HG03175 (cell line): ENCODE measurements at regions not wholly inside any gene's neighbourhood (a gene's known extent, or its start where the extent isn't known, plus 50 kb on each side); places are given as distances from the start of the nearest gene placed in this dataset.
"Not testable (repeated sequence)": the region's sequence is repeated elsewhere in the genome, so short reads cannot be mapped to it uniquely, and the experiment has no call there.

ENCODE experiments used
- ATAC-seq: cut with Tn5 transposase; IDR thresholded peaks from one replicate; pipeline ENCODE4 v1.9.1; 2021; ENCODE audit warnings: mild to moderate bottlenecking, moderate library complexity; ENCODE audit not compliant: unreplicated experiment

GRCh38 chr4:138456349-138456748, 214.2 kb upstream of the SLC7A11 start:
- ATAC-seq: not testable (repeated sequence)

GRCh38 chr4:138455097-138455496, 212.9 kb upstream of the SLC7A11 start:
- ATAC-seq: no peak

- no peak for ATAC-seq
Observed at GRCh38 chr4:138452826-138453225, 210.7 kb upstream of the SLC7A11 start.

GRCh38 chr4:138451276-138451663, 209.1 kb upstream of the SLC7A11 start:
- ATAC-seq: no peak

- ATAC-seq: no peak
Observed at GRCh38 chr4:138450546-138451275, 208.6 kb upstream of the SLC7A11 start.

- ATAC-seq: no peak
Observed at GRCh38 chr4:138449938-138450337, 207.8 kb upstream of the SLC7A11 start.

- no peak for ATAC-seq
Observed at GRCh38 chr4:138448169-138448568, 206.0 kb upstream of the SLC7A11 start.

GRCh38 chr4:138446456-138446855, 204.3 kb upstream of the SLC7A11 start:
- ATAC-seq: no peak

GRCh38 chr4:138445098-138445497, 202.9 kb upstream of the SLC7A11 start:
- no peak for ATAC-seq

GRCh38 chr4:138444260-138444659, 202.1 kb upstream of the SLC7A11 start:
- ATAC-seq: no peak

- ATAC-seq: no peak
Observed at GRCh38 chr4:138439143-138439581, 197.0 kb upstream of the SLC7A11 start.

- ATAC-seq: no peak
Observed at GRCh38 chr4:138438608-138439007, 196.5 kb upstream of the SLC7A11 start.

GRCh38 chr4:138437263-138437851, 195.2 kb upstream of the SLC7A11 start:
- ATAC-seq: no peak

- not testable (repeated sequence) for ATAC-seq
Observed at GRCh38 chr4:138435733-138436132, 193.6 kb upstream of the SLC7A11 start.

GRCh38 chr4:138435046-138435445, 192.9 kb upstream of the SLC7A11 start:
- not testable (repeated sequence) for ATAC-seq

GRCh38 chr4:138428611-138429010, 186.5 kb upstream of the SLC7A11 start:
- ATAC-seq: no peak

- no peak for ATAC-seq
Observed at GRCh38 chr4:138426786-138427185, 184.6 kb upstream of the SLC7A11 start.

- ATAC-seq: no peak
Observed at GRCh38 chr4:138420471-138420870, 178.3 kb upstream of the SLC7A11 start.

GRCh38 chr4:138414202-138414601, 172.1 kb upstream of the SLC7A11 start:
- ATAC-seq: no peak

- ATAC-seq: no peak
Observed at GRCh38 chr4:138413273-138413672, 171.1 kb upstream of the SLC7A11 start.

GRCh38 chr4:138412847-138413246, 170.7 kb upstream of the SLC7A11 start:
- no peak for ATAC-seq

GRCh38 chr4:138410266-138410665, 168.1 kb upstream of the SLC7A11 start:
- no peak for ATAC-seq

- no peak for ATAC-seq
Observed at GRCh38 chr4:138409670-138410069, 167.5 kb upstream of the SLC7A11 start.
